ENCODE measurements at regions not wholly inside any gene's neighbourhood (a gene's known extent, or its start where the extent isn't known, plus 50 kb on each side); places are given as distances from the start of the nearest gene placed in this dataset.

GRCh38 chr3:72054976-72055375 lies 270.0 kb upstream of the PROK2 start:
- Histone ChIP-seq H3K4me1 (ENCODE audit: control insufficient read depth, insufficient read depth, low read length) (no peaks in the 10 kb centered on the region), H4K20me1 (ENCODE audit: insufficient read depth, low read length) (no peaks in the 10 kb centered on the region), H3K9me1 (ENCODE audit: insufficient read depth, low read length) (no peaks in the 10 kb centered on the region), H2AK9ac (replicated peaks; ENCODE audit: low read depth, low read length, poor library complexity) (no peak overlapping the region), H4K8ac (ENCODE audit: low read depth in 2 of 2, low read length in 2 of 2) (no peak overlapping the region), H4K91ac (ENCODE audit: insufficient read depth, low read depth, low read length) (no peak overlapping the region), H3K4ac (ENCODE audit: low read depth, low read length) (no peak overlapping the region), H2AFZ (replicated peaks; ENCODE audit: low read length, poor library complexity) (no peak overlapping the region), H2BK5ac (ENCODE audit: low read depth, low read length, poor library complexity, severe bottlenecking) (no peak overlapping the region), H3K79me1 (ENCODE audit: low read depth in 1 of 2, low read length in 2 of 2) (no peaks in the 10 kb centered on the region), H3K56ac (ENCODE audit: extremely low read depth, insufficient read depth, low read length) (no peak overlapping the region), H3K9ac (ENCODE audit: low read depth, low read length) (no peak overlapping the region), H4K5ac (ENCODE audit: low read depth, low read length) (no peak overlapping the region), H2BK120ac (ENCODE audit: low read depth, low read length) (no peak overlapping the region), H2BK15ac (ENCODE audit: low read depth, low read length) (no peak overlapping the region), H2AK5ac (ENCODE audit: low read depth, low read length) (no peak overlapping the region), H3K18ac (ENCODE audit: low read depth, low read length) (no peak overlapping the region), H3K4me3 (ENCODE audit: insufficient read depth, low read depth, low read length) (no peak overlapping the region), H3K23ac (ENCODE audit: low read depth, low read length) (no peak overlapping the region), H3K36me3 (ENCODE audit: control insufficient read depth, insufficient read depth, low read length) (no peaks in the 10 kb centered on the region), H3K4me2 (ENCODE audit: low read depth, low read length) (no peak overlapping the region), H3K27me3 (ENCODE audit: control insufficient read depth, insufficient read depth, low read length) (peaks cover 2% of the 10 kb centered on the region), H3K27ac (ENCODE audit: insufficient read depth, low read length) (no peak overlapping the region), H3K9me3 (ENCODE audit: control insufficient read depth, insufficient read depth, low read length) (no peaks in the 10 kb centered on the region), H2BK20ac (ENCODE audit: low read depth, low read length) (no peak overlapping the region), H3K14ac (replicated peaks; ENCODE audit: low read depth, low read length) (no peak overlapping the region)
- in situ Hi-C loops (cut with MboI; ENCODE audit: low sequenced_read_pairs) (no loop called here), dilution Hi-C loops (cut with HindIII; ENCODE audit: low sequenced_read_pairs, unreplicated experiment) (no loop called here), intact Hi-C loops (cut with micrococcal nuclease) (no loop called here)
- DNase-seq (no peak), ATAC-seq (ENCODE audit: low read depth) (no peak)
- ChIA-PET CTCF (no interaction called here), POLR2A (ENCODE audit: unreplicated experiment) (no interaction called here)
- no CpG with 5 or more reads among the region's 1 CpG for WGBS, 2 experiments (ENCODE audit: extremely low coverage in 2 of 2, insufficient read length in 1 of 2)
- TF ChIP-seq ELK1 (IDR thresholded peaks at IDR 0.05; ENCODE audit: borderline replicate concordance, low read depth, low read length) (no peak), RFX5 (IDR thresholded peaks at IDR 0.05; ENCODE audit: low read depth, low read length) (no peak), MAZ (IDR thresholded peaks at IDR 0.05; ENCODE audit: borderline replicate concordance, low read depth, low read length) (no peak)
- no TSS peak for BruUV-seq (replicated peaks)

All from IMR-90 (cell line).